Heart left ventricle (tissue), 16 donors: ENCODE measurements at regions not wholly inside any gene's neighbourhood (a gene's known extent, or its start where the extent isn't known, plus 50 kb on each side); places are given as distances from the start of the nearest gene placed in this dataset.

Source experiments
- ATAC-seq, 4 donors: fragments of 200-7000 bp; cut with Tn5 transposase; one replicate each; pipeline ENCODE4 v1.9.1; 2020 to 2022; ENCODE audit warnings: moderate library complexity in 4 of 4, mild to moderate bottlenecking in 3 of 4, moderate number of reproducible peaks in 1 of 4
- DNase-seq, 5 donors: peaks; one replicate each; pipeline ENCODE4 v3.0.0-alpha.2; 2020
- H3K27ac ChIP-seq, 12 donors: fragments of 200-600 bp; sonication (generic) in 4 of 12; one replicate each; pipeline versions ENCODE4 v1.5.0 to v1.8.0; 2016 to 2022; ENCODE audit warnings: mild to moderate bottlenecking in 2 of 12
- H3K27me3 ChIP-seq, 9 donors: fragments of 200-600 bp; sonication (generic) in 2 of 9; one replicate each; pipeline versions ENCODE4 v1.5.1 to v1.8.0; 2016 to 2022; ENCODE audit warnings: mild to moderate bottlenecking in 3 of 9
- H3K36me3 ChIP-seq, 9 donors: fragments of 200-600 bp; sonication (generic) in 2 of 9; one replicate each; pipeline versions ENCODE4 v1.5.0 to v1.8.0; 2018 to 2022; ENCODE audit warnings: mild to moderate bottlenecking in 2 of 9
- H3K4me1 ChIP-seq, 12 donors: fragments of 200-600 bp; sonication (generic) in 4 of 12; one replicate each; pipeline versions ENCODE4 v1.5.0 to v1.8.0; 2016 to 2022; ENCODE audit warnings: mild to moderate bottlenecking in 3 of 12
- H3K4me3 ChIP-seq, 12 donors: fragments of 200-600 bp; sonication (generic) in 4 of 12; one replicate each; pipeline versions ENCODE4 v1.5.0 to v1.8.0; 2017 to 2022; ENCODE audit warnings: mild to moderate bottlenecking in 9 of 12, moderate library complexity in 4 of 12
- H3K9me3 ChIP-seq, 12 donors: fragments of 200-600 bp; sonication (generic) in 4 of 12; one replicate each; pipeline versions ENCODE4 v1.5.0 to v1.8.0; 2016 to 2022; ENCODE audit warnings: mild to moderate bottlenecking in 1 of 12
- CTCF ChIP-seq, 12 donors: fragments of 200-600 bp; sonication (generic) in 4 of 12; IDR thresholded peaks; one replicate each; pipeline versions ENCODE4 v1.5.0 to v1.8.0; 2018 to 2022; ENCODE audit warnings: antibody characterized with exemption in 12 of 12, mild to moderate bottlenecking in 5 of 12
- POLR2A ChIP-seq, 2 donors: fragments of 450-650 bp; IDR thresholded peaks; one replicate each; pipeline ENCODE4 v1.6.1; 2017; ENCODE audit warnings: antibody characterized with exemption in 2 of 2, mild to moderate bottlenecking in 2 of 2, moderate library complexity in 2 of 2
- WGBS, 4 donors: extraction: QIAGEN DNeasy Blood & Tissue Kit in 2 of 4; methylation state at CpG; one replicate each; pipeline versions ENCODE4 v1.1.5 to v1.1.7; 2013 to 2018; 5-methylcytosine and 5-hydroxymethylcytosine counted together
- intact Hi-C, 10 donors: fragments of 100-400 bp; cut with DNase I; formaldehyde crosslinking; loops; one replicate each; pipeline versions ENCODE4 v1.11.1 to v1.14.2; 2022
- donor health status: ischemic (EF 13 %, LVEDD 7.1; RV severe dilation, severe dysfunction).
- donor health status: healthy with polysubstance abuse.
- donor health status: DM: no; HTN: yes; CAD: no.
- donor health status: DM: no; HTN: no; CAD: no.
- donor health status: ischemic (EF 25% LVEDD 6.9; RV normal size, moderate dysfunction).
- donor health status: ischemic (EF 25% LVEDD 5.7; RV mildly dilated, moderate dysfunction).
- donor health status: healthy.
- donor health status: DM: yes; HTN: yes; CAD: no.
- donor health status: ischemic (EF 35%, LVEDD 5.7; RV mildly dilated, moderate dysfunction).
- donor health status: nonischemic (EF 11% LVEDD 7.7; RV severe dilation, severe dysfunction).
- donor health status: DM: yes; HTN: yes; CAD: no.
- donor health status: PGD.
- donor health status: ischemic (EF 29% LVEDD 5.4; RV normal size, mild dysfunction).
- donor health status: nonischemic (EF 23%, LVEDD 6.1; RV moderate dilation, normal function).

GRCh38 chr4:81687471-81687870, 215.8 kb upstream of the RASGEF1B start:
- Histone ChIP-seq H3K4me1 (peaks cover 0 to 11% (median 0%) of the 10 kb centered on the region in 12 donors), H3K9me3 (no peaks in the 10 kb centered on the region), H3K27me3 (no peaks in the 10 kb centered on the region), H3K36me3 (no peaks in the 10 kb centered on the region), H3K4me3 (no peak overlapping the region), H3K27ac (no peak overlapping the region)
- intact Hi-C loops, result loop anchor here in 1 of 10 donors (10.0 kb wide), 1 partner anchor 213 kb away; the partner anchor contains the start of gene RASGEF1B
- DNase-seq, result no peak
- WGBS, 4 donors, result 94 to 100% (median 97%) methylated on average over 1 of the region's 1 CpG
- ATAC-seq, result no peak
- no peak for TF ChIP-seq CTCF (IDR thresholded peaks at IDR 0.05)
- TF ChIP-seq POLR2A (IDR thresholded peaks at IDR 0.05), result no peak

DNA sequence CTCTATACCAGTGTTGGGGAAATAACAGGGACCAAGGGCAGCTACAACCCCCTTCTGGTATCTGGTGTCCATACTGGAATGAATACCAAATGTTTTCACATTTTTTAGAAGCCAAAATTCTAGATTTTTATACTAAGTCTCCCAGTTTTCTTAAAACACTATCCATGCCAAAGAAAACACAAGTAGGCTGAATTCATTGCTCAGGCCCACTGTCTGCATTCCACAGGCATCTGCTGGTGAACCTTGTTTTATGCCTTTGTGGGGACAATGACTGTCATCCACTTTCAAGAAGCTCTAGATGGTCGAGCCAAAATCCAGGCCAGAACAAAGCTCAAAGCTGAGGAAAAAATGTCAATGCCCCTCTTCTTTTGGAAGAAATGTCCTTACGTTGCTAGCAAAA, 213.4 kb upstream of the RASGEF1B start:
- DNase-seq, result no peak
- 69 to 81% (median 74%) methylated on average over 2 of the region's 2 CpGs for WGBS, 4 donors

DNA sequence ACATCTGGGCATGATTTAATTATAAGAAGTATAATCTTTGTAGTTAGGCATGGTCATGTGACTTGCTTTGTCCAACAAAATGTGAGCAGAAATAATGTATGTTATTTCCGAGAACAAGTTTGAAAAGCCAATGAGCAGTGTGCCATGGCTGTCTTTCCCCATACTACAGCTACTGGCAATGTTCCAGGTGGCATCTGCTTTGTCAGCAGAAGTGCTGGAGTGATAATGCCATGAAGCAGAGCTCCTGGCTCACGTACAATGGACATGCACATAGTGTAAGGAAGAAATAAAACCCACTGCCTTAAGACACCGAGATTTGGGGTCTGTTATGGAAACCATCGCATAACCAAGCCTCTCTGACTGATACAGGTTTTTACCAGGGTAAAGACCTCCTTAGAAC, 212.6 kb upstream of the RASGEF1B start:
- no peak overlapping the region for H3K4me3 ChIP-seq
- no peaks in the 10 kb centered on the region for H3K9me3 ChIP-seq
- 63 to 77% (median 74%) methylated on average over 4 of the region's 4 CpGs for WGBS, 4 donors
- intact Hi-C loops, result loop anchor here in 1 of 10 donors (10.0 kb wide), 1 partner anchor 210 kb away; the partner anchor contains the start of gene RASGEF1B
- no peaks in the 10 kb centered on the region for H3K27me3 ChIP-seq
- H3K36me3 ChIP-seq, result no peaks in the 10 kb centered on the region
- H3K27ac ChIP-seq, result peak overlapping the region in 1 of 12 donors; percentile 21
- ATAC-seq, result peak in 1 of 4 donors; percentile 10
- H3K4me1 ChIP-seq, result peaks cover 0 to 11% (median 0%) of the 10 kb centered on the region in 12 donors
- no peak for TF ChIP-seq POLR2A (IDR thresholded peaks at IDR 0.05)
- no peak for TF ChIP-seq CTCF (IDR thresholded peaks at IDR 0.05)
- DNase-seq, result peak in 1 of 5 donors; percentile 10

More for the DNA sequence above, 213.4 kb upstream of the RASGEF1B start:
- Histone ChIP-seq H3K4me3 (no peak overlapping the region), H3K27ac (peak overlapping the region in 2 of 12 donors; percentile 21 to 43), H3K4me1 (peaks cover 0 to 11% (median 0%) of the 10 kb centered on the region in 12 donors), H3K9me3 (no peaks in the 10 kb centered on the region), H3K27me3 (no peaks in the 10 kb centered on the region), H3K36me3 (no peaks in the 10 kb centered on the region)
- TF ChIP-seq POLR2A (IDR thresholded peaks at IDR 0.05), result no peak
- no peak for TF ChIP-seq CTCF (IDR thresholded peaks at IDR 0.05)
- intact Hi-C loops, result loop anchor here in 1 of 10 donors (10.0 kb wide), 1 partner anchor 210 kb away; the partner anchor contains the start of gene RASGEF1B
- peak in 2 of 4 donors; percentile 44 to 81 for ATAC-seq

GRCh38 chr4:81682492-81682891, 210.8 kb upstream of the RASGEF1B start:
- no peaks in the 10 kb centered on the region for H3K27me3 ChIP-seq
- H3K9me3 ChIP-seq, result no peaks in the 10 kb centered on the region
- peaks cover 0 to 11% (median 0%) of the 10 kb centered on the region in 12 donors for H3K4me1 ChIP-seq
- intact Hi-C loops, result loop anchor here in 1 of 10 donors (10.0 kb wide), 1 partner anchor 208 kb away; the partner anchor contains the start of gene RASGEF1B
- no peak overlapping the region for H3K4me3 ChIP-seq
- DNase-seq (no peak), ATAC-seq (no peak)
- H3K27ac ChIP-seq, result no peak overlapping the region
- TF ChIP-seq CTCF (IDR thresholded peaks at IDR 0.05) (no peak), POLR2A (IDR thresholded peaks at IDR 0.05) (no peak)
- no peaks in the 10 kb centered on the region for H3K36me3 ChIP-seq
- WGBS, 4 donors, result 86 to 89% (median 87%) methylated on average over 6 of the region's 6 CpGs
